NCI-H1105 (cell line): ENCODE measurements at regions not wholly inside any gene's neighbourhood (a gene's known extent, or its start where the extent isn't known, plus 50 kb on each side); places are given as distances from the start of the nearest gene placed in this dataset.

ENCODE experiments used
- DNase-seq: peaks from one replicate; lab custom pipeline; 2025; lab: John Stamatoyannopoulos, UW

DNA sequence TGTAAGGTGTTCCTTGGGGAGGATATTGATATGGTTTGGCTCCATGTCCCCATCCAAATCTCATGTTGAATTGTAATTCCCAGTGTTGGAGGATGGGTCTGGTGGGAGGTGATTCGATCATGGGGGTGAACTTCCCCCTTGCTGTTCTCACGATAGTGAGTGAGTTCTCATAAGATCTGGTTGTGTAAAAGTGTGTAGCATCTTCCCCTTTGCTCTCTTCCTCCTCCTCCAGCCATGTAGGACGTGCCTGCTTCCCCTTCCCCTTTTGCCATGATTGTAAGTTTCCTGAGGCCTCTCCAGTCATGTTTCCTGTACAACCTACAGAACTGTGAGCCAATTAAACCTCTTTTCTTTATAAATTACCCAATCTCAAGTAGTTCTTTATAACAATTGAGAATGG is 458.7 kb downstream of the LPIN1 start:
- DNase-seq = no peak

DNA sequence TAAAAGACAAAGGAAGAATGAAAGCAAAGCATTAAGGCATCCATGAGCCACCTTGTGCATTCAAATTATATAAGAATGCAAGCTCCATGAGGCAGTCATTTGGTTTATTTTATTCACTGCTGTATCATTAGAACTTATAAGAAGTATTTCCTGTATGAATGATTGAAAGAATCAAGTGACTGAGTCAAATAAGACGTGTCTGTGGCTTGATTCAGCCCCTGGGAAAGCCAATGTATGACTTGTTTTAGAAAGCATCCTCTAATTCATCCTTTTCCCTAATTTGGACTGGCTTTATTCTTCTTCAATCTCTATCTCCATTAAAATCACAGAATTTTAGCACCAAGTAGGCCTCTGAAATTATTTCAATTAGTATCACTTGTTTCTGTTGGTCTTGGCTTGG is 461.1 kb downstream of the LPIN1 start:
- DNase-seq = no peak

DNA sequence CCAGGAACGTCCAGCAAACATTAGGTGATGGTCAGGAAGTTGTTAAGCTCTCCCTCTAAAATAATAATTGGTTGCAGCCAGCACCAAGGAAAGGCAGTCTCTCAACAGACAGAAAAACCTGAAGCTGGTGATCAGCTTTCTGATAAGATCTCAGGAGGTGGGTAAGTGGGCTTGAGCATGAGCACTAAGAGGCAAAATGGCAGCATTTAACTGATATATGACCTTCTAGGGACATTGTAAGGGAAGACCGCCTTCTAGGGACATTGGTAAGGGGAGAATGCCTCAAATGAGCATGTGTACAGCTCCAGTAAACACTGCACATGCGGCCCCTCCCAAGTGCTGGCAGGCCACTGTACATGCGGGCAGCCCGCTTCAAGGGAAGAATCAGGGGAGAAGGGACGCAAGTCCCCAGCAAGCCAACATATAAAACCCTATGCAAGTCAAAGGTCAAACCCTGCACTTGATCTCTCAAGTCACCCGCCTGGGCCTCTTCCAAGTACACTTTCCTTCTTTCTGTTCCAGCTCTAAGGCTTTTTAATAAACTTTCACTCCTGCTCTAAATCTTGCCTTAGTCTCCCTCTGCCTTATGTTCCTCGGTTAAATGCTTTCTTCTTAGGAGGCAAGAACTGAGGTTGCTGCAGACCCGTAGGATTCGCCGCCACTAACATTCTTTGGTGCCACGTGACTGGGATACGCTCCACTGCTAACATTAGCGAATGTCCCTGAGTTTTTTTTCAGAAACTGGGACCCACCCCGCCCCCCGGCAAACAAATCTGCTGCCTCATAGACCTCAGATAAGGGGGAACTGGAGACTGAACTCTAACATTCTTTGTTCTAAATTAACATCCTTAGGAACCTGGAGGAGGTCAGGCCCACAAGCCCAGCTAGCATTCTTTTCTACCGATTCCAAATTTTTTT is 463.8 kb downstream of the LPIN1 start:
- no peak for DNase-seq

DNA sequence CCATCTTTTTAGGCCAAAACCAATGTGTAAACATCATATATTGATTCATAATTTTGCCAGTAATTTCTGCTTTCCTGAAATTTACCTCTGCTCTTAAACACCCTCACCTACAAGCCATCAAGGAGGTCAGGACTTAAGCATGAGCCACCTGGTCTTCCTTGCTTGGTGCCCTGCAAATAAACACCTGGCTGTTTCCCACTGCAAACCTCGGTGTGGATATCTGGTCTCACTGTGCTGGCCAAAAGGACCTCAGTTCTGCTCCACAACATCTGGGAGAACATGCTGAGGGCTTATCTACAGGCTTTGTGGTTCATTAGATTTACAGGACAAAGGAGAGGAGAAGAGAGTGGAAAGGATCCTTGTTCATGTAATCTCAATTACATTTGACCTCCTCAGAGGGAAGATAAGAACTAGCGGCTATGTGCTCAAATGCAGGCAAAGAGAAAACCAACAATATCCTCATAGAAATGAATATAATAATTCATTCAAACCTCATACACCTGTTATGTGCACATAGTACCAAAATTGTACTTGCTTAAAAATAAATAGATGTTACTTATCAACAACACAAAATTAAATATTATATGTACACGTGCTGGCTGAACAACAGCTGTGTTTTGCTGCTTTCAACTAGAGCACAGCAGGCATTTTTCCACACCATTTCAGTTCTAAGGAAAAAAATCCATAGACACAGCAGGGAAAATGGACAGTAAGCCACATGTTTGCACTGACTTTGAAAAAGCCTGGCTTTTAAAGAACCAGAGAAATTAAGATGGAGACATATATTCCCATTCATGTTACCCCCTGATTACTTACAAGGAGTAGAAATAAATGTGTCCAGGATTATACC is 465.1 kb downstream of the LPIN1 start:
- DNase-seq = no peak

DNA sequence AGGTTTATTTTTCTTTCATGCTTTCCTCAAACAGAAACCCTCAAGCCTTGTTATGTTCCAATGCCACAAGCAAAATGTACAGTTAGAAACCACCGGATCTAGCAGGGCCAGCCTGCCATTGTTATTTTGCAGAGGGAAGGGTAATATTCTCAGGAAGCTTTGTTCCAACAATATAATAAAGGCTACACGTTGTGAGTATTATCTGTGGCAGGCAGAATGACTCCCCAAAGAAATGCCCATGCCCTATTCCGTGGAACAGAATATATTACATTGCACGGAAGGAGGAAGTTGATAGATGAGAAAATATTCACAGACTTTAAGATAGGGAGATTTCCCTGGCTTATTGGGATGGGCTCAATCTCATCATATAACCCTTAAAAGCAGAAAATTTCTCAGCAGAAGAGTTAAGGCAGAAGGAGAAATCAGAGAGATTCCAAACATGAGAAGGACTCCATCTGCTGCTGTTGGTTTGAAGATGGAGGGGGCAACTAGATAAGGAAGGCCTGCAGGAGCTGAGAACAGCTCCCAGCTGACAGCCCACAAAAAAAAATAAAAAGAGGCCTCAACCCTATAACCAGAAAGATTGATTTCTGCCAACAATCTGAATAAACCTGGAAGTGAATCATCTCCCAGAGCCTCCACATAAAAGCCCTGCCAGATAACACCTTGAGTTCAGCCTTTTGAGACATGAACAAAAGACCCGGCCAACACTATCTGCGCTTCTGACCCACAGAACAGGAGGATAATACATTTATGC is 466.6 kb downstream of the LPIN1 start:
- DNase-seq = no peak

DNA sequence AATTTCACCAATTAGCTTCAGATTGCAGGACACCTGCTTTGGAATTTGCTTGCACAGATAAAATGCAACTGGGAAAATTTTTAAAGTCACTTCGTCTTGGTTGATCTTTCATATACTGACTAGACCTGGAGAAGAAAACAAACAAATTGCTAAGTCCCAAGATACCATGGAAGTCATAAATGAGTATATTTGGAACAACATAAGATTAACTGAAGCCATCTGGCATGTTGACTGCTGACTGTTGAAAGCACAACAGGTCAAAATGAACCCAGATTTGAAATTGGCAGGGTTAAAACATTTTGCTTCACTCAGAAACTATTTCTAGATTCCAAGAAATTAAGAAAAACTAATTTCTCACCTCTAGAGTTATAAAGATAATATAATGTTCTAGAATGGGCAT is 470.7 kb downstream of the LPIN1 start:
- DNase-seq = no peak

DNA sequence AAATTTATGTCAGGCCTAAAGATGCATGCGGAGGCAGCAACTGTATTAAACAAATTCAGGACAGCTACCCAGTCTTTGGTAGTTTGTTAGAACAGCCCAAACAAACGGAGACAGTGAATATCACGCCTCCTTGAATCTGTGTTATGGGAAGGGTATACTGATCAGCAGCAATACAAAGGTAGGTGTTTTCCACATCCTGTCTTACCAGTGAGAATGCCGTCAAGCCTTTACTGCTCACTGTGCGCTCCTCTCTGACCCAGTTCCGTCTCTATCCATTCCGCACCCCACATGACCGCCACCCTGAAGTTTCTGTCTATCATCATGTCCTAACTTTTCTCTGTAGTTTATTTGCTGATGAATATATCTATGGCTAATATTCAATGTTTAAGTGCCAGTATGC is 473.3 kb downstream of the LPIN1 start:
- no peak for DNase-seq

DNA sequence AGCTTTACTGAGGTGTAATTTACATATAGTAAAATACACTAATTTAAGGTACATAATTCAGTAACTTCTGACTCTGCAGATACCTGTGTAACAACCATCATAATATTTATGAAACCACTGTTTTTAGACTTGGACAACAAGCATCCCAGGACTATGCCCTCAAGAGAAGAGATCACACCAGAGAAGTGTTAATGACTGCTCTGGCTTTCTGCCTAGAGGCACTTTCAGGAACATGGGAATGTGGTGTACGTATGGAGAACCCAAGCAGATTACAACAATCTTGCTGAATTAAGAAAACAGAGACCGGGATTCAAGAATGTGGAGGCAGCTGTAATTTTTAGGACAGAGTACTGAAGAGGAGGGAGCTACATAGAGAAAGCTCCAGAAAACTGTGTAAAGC is 475.2 kb downstream of the LPIN1 start:
- no peak for DNase-seq

DNA sequence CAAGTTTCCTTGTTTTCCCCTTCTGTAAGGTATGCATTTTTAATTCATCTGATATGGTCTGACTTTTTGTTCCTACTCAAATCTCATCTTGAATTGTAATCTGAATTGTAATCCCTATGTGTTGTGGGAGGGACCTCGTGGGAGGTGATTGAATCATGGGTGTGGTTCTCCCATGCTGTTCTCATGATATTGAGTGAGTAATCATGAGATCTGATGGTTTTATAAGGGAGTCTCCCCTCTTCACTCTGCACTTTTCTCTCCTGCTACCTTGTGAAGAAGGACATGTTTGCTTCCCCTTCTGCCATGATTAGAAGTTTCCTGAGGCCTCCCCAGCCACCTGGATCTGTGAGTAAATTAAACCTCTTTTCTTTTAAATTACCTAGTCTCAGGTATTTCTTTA is 476.1 kb downstream of the LPIN1 start:
- DNase-seq = no peak

DNA sequence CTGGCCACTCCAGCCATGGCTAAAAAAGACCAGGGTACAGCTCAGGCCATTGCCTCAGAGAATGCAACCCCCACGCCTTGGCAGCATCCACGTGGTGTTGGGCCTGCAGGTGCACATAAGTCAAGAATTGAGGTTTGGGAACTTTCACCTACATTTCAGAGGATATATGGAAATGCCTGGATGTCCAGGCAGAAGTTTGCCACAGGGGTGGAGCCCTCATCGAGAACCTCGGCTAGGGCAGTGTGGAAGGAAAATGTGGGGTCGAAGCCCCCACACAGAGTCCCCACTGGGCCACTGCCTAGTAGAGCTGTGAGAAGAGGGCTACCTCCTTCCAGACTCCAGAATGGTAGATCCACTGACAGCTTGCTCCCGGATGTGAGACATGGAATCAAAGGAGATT is 477.3 kb downstream of the LPIN1 start:
- DNase-seq = no peak

DNA sequence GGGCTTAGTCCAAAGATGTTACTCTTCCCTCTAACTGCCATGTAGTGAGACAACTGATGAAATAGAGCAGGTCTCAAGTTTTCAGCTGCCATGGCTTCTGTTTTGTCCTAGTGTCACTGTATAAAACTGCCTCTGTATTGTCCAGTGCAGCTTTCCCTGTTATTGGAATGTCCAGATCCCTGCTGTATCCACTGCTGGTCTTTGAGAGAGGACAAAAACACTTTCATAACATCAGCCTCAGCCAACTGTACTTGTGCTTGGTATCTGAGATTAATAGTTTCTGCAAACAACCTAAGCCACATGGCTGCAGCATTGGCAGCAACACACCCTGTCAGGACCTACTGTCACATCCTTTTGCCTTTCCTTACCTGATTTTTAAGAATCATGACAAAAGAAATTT is 480.2 kb downstream of the LPIN1 start:
- no peak for DNase-seq

DNA sequence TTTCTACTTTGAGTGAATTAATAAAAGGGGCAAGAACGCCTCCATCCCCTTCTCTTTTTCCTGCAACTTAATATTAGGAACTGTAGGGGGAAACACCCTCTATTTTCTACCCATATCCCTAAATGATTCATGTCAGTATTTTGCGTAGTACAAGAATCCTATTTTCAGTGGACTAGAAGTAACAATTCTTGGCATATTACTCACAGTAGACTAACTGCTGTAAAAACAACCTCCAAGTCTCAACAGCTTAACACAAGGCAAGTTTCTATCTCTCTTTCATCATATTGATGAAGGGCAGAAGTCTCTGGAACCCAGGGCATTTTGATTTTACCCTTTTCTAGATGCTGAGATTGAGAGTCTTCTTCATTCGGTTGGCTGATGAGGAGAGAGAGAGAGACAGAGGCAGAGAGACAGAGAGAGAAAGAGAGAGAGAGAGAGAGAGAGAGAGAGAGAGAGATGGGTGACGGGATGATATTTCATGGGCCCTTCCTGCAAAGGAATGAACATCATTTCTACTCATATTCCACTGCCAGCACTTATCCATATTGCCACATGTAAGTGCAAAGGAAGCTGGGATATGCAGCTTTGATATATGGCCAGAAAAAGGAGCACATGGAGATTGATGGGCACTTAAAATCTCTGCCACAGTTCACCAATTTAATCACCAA is 481.6 kb downstream of the LPIN1 start:
- no peak for DNase-seq

DNA sequence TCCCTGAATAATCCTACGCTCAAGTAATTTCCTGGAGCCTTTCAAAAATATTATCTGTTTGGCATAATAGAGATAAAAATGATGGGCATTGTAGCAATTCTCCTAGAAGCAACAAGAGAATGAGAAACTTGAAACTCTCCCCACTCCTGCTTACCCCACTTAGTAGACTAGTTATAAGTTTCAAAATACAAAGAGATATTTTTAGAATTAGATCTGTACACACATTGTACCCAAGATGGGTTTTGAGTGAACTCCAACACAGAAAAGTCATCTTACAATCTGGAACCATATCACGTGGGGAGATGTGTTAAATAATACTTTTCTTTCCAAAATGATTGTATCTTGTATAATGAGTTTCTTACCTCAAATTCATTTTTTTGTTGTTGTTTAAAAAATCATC is 484.9 kb downstream of the LPIN1 start:
- DNase-seq = no peak

DNA sequence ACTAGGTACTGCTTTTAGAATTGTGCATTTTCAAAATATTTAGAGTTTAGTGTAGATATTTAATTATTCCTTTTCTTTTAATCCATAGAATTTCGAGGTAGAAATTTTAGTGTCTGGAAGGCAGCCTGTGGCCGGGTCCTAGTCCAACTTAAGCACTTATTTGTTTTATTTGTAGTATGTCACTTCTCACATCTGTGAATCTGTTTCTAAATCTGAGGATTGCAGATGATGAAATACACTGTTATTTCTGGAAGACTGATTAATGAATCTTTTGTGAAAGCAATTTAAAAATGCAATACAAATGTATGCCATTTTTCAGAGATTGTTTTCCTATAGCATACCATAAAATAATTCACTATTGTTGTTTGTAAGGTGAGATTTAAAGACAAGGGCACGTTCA is 483.9 kb upstream of the TRIB2 start:
- DNase-seq = no peak

DNA sequence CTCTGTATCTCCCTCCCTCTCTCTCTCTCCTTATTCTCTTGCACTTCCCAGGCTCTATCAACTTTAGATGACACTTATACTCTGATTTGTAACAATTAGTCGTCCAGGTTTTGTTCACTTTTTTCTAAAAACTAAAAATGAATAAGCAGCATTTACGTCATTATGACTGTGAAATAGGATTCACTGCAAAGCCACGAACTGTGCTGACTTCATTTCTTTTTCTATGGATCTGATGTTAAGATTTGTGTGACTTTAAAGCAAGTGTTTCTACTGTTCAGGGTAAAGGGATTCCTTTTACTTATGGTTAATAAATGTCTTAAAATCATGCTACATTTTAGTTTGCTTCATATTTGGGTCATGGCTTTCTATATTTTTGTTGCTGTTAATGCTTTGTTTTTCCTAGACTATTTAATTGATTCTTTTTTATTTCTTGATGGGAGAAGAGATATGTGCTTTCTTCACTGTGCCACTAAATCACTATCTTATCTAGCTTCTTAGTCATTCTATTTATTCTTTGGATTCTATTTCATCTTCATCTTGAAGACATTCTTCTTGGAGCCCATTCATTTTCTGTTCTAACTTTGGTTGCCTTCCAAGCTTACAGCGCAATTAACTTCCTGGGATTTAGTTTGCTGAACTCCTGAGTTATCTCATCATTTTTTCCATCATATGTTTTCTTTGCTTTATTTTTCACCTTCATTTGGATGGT is 480.4 kb upstream of the TRIB2 start:
- no peak for DNase-seq

DNA sequence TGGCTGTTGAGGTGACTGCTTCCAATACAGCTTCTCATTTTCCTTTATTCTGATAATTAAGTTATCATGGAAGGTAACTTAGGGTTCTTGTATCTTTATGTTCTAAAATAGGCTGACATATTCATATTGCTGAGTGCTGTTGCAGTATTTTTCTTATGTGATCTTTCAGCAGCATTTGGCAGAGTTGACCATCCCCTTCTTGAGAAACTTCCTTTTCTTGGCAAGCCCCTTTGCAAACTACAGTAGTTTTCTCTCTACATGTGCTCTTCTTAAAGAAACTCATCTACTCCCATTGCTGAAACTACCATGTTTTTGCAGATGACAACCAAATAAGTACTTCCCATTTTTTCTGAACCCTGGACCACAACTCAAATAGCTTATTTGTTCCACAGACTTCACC is 476.5 kb upstream of the TRIB2 start:
- no peak for DNase-seq

DNA sequence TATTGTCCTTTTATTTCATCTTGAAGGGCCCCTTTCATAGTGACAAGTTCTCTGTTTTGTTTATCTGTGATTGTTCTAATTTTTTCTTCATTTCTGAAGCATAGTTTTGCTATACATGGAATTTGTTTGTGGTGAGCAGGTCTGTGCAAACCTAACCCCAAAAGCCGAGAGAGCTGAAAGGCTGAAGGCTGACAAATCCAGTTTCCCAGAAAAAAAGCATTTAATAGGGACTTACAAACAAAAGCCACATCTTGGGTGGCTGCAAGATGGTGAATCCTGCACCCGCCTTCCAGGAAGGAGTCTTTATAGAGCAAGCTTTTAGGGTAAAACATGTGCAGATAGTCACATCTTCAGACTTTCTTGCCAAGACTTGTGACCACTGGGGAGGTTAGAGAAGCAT is 473.4 kb upstream of the TRIB2 start:
- DNase-seq = no peak

DNA sequence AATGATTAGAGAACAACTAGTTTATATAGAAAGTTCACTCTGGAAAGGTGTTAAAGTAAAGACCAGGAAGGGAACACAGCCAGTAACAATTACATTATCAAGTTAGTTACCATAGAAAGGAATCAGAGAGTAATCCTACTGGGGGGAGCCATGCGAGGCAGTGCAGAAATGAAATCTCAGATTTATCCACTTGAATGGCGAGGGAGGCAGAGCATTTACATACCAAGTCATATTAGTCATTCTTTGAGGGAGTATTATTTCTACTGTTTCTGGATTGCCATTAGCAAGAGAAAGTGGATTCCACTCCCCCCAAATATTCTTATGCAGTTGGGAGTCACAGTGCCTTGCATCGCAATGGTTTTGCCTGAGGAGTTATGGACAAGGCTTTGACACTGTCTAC is 472.7 kb upstream of the TRIB2 start:
- no peak for DNase-seq

DNA sequence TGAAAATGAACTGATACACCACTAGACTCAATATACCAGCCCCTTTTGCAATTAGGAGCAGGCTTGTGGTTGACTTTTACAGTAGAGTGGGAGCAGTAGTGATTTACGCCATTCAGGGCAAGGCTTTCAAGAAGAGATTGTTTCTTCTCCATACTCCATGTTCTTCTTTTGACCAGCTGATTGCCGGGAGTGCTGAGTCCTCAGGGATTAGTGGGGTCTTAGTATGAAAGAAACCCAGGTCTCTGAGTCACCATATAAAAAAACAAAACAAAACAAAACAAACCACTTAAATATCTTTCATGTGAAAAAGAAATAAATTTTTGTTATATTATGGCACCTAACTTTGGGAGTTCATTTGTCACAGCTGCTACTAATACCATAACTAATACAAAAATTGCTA is 465.6 kb upstream of the TRIB2 start:
- no peak for DNase-seq

DNA sequence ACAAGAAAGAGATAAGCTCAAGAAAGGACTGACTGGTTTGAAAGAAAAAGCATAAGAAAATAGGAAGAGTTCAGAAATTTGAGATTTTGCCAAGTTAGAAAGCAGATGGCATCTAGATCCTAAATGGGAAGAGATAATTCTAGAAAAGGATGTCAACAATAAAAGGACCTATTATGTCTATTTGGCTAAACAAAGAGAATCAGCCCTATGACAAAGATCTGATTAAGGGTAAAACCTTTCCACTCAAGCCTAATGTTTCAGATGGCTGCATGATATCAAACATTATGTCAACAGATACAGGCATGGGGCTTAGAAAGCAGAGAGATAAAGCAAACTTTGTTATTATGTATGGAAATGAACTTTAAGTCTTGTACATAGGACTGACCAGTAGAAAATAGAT is 465.0 kb upstream of the TRIB2 start:
- no peak for DNase-seq

DNA sequence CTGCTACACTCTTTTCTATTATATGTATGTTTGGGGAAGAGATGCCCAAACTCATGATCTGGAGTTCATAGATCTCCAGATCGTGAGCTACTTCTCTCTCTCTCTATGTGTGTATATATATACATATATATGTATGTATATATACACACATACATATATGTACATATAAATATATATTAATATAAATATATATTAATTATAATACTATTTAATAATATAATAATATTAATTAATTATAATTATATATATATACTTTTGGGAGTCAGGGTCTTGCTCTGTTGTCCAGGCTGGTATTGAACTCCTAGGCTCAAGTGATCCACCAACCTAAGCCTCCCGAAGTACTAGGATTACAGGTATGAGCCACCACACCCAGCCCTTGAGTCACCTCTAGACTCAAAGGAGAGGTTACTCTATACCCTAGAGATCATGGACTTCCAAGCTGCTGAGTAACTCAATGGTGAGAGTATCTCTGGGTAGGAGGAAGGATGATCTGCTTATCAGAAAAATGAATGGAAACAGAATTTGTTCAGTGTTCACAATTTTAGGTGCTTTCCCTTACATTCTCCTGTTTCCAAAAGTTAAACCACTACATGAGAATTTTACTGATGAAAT is 463.5 kb upstream of the TRIB2 start:
- no peak for DNase-seq
